ENCODE measurements at regions not wholly inside any gene's neighbourhood (a gene's known extent, or its start where the extent isn't known, plus 50 kb on each side); places are given as distances from the start of the nearest gene placed in this dataset.

- TF ChIP-seq CHD7 (IDR thresholded peaks at IDR 0.05; ENCODE audit: insufficient replicate concordance, low read length) (no peak), SIN3A (conservative IDR thresholded peaks at IDR 0.05 in 1 of 2, IDR thresholded peaks at IDR 0.05 in 1 of 2; ENCODE audit: low read depth in 1 of 2, low read length in 2 of 2) (no peak), RNF2 (IDR thresholded peaks at IDR 0.05; ENCODE audit: borderline replicate concordance, low read depth, low read length, missing control alignments, poor library complexity, severe bottlenecking) (no peak), TCF12 (IDR thresholded peaks at IDR 0.05; ENCODE audit: low read depth, low read length) (no peak), EP300 (IDR thresholded peaks at IDR 0.05; ENCODE audit: borderline replicate concordance in 1 of 2, low read depth in 2 of 2, low read length in 2 of 2) (no peak), TBP (IDR thresholded peaks at IDR 0.05; ENCODE audit: low read depth, low read length) (no peak), BRCA1 (IDR thresholded peaks at IDR 0.05; ENCODE audit: low read depth, low read length) (no peak), ZNF274 (IDR thresholded peaks at IDR 0.05; ENCODE audit: borderline replicate concordance, extremely low read depth, low read length) (no peak), SIRT6 (IDR thresholded peaks at IDR 0.05; ENCODE audit: low read length) (no peak), SAP30 (IDR thresholded peaks at IDR 0.05; ENCODE audit: insufficient read depth, insufficient replicate concordance, low read length) (no peak), GABPA (IDR thresholded peaks at IDR 0.05; ENCODE audit: borderline replicate concordance, insufficient read depth, low read length) (no peak), KDM5A (IDR thresholded peaks at IDR 0.05; ENCODE audit: low read length) (no peak)
Measured at GRCh38 chr6:137651178-137651577, 157.0 kb upstream of the OLIG3 start (continued).

Data from H1 (cell line).